KMS-11 (cell line): ENCODE measurements at regions not wholly inside any gene's neighbourhood (a gene's known extent, or its start where the extent isn't known, plus 50 kb on each side); places are given as distances from the start of the nearest gene placed in this dataset.

Source experiments
- H2AFZ ChIP-seq: fragments of 200-600 bp; sonication (generic); 2 replicates; pipeline ENCODE4 v1.6.1; 2016; ENCODE audit warnings: antibody characterized with exemption, mixed run types, low read depth
- H3K27ac ChIP-seq: fragments of 200-600 bp; sonication (generic); 2 replicates; pipeline ENCODE4 v1.6.1; 2016; ENCODE audit warnings: mild to moderate bottlenecking, mixed run types
- H3K27me3 ChIP-seq: fragments of 200-600 bp; sonication (generic); 2 replicates; pipeline ENCODE4 v1.6.1; 2017; ENCODE audit warnings: mild to moderate bottlenecking, low read depth, mixed run types, moderate library complexity; ENCODE audit not compliant: insufficient read depth
- H3K36me3 ChIP-seq: fragments of 200-600 bp; sonication (generic); 2 replicates; pipeline ENCODE4 v1.6.1; 2017; ENCODE audit warnings: mild to moderate bottlenecking, mixed run types; ENCODE audit not compliant: insufficient read depth
- H3K4me1 ChIP-seq: fragments of 200-600 bp; sonication (generic); 2 replicates; pipeline ENCODE4 v1.6.1; 2016; ENCODE audit warnings: mild to moderate bottlenecking, low read depth, mixed run types; ENCODE audit not compliant: poor library complexity, severe bottlenecking
- H3K4me2 ChIP-seq: fragments of 200-600 bp; sonication (generic); 2 replicates; pipeline ENCODE4 v1.7.0; 2016; ENCODE audit warnings: mild to moderate bottlenecking, mixed run types
- H3K4me3 ChIP-seq: fragments of 200-600 bp; sonication (generic); IDR thresholded peaks from 2 replicates; pipeline ENCODE4 v1.6.1; 2017; ENCODE audit warnings: low read depth, low read length, mixed read lengths; ENCODE audit not compliant: insufficient read depth
- H3K79me2 ChIP-seq: fragments of 200-600 bp; sonication (generic); 2 replicates; pipeline ENCODE4 v1.6.1; 2016; ENCODE audit warnings: low read depth, mixed run types; ENCODE audit not compliant: insufficient read depth
- H3K9ac ChIP-seq: fragments of 200-600 bp; sonication (generic); 2 replicates; pipeline ENCODE4 v1.6.1; 2016; ENCODE audit warnings: mild to moderate bottlenecking, mixed run types
- H4K20me1 ChIP-seq: fragments of 200-600 bp; sonication (generic); 2 replicates; pipeline ENCODE4 v1.6.1; 2016; ENCODE audit warnings: mild to moderate bottlenecking, mixed run types; ENCODE audit not compliant: insufficient read depth
- TF ChIP-seq, protein P1 (sequence below): fragments of 200-600 bp; sonication (generic); conservative IDR thresholded peaks from 2 replicates; pipeline ENCODE4 v1.6.1; 2017; ENCODE audit warnings: low read depth, mild to moderate bottlenecking, antibody characterized with exemption, low read length, moderate library complexity, mixed read lengths

DNA sequence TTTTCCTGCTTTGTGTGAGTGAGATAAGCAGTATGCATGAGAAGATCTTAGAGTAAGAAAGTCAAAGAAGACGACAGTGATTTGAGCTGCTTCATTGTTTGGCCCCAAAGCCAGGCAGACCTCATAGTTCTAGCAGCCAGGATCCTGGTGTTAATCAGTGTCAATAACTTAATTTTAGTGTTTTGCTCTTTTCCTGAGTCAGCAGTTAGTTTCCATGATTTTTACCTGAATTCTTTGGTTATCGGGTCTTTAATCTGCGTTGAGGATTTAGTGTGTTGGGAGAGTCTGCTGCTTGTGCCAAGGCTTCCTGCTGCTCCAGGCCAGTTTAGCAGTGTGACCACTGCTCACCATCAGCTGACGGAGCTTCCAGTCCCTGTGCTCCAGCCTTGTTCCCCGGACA lies 241.6 kb upstream of the SOX5 start:
- no peaks in the 10 kb centered on the region for H3K79me2 ChIP-seq
- no peak overlapping the region for H3K4me2 ChIP-seq
- TF ChIP-seq, protein P1, sequence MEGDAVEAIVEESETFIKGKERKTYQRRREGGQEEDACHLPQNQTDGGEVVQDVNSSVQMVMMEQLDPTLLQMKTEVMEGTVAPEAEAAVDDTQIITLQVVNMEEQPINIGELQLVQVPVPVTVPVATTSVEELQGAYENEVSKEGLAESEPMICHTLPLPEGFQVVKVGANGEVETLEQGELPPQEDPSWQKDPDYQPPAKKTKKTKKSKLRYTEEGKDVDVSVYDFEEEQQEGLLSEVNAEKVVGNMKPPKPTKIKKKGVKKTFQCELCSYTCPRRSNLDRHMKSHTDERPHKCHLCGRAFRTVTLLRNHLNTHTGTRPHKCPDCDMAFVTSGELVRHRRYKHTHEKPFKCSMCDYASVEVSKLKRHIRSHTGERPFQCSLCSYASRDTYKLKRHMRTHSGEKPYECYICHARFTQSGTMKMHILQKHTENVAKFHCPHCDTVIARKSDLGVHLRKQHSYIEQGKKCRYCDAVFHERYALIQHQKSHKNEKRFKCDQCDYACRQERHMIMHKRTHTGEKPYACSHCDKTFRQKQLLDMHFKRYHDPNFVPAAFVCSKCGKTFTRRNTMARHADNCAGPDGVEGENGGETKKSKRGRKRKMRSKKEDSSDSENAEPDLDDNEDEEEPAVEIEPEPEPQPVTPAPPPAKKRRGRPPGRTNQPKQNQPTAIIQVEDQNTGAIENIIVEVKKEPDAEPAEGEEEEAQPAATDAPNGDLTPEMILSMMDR: no peak
- no peaks in the 10 kb centered on the region for H3K36me3 ChIP-seq
- no peaks in the 10 kb centered on the region for H3K27me3 ChIP-seq
- H4K20me1 ChIP-seq: no peaks in the 10 kb centered on the region
- H2AFZ ChIP-seq: no peak overlapping the region
- H3K4me3 ChIP-seq: no peak overlapping the region
- H3K27ac ChIP-seq: no peak overlapping the region
- H3K4me1 ChIP-seq: no peaks in the 10 kb centered on the region
- H3K9ac ChIP-seq: no peak overlapping the region

DNA sequence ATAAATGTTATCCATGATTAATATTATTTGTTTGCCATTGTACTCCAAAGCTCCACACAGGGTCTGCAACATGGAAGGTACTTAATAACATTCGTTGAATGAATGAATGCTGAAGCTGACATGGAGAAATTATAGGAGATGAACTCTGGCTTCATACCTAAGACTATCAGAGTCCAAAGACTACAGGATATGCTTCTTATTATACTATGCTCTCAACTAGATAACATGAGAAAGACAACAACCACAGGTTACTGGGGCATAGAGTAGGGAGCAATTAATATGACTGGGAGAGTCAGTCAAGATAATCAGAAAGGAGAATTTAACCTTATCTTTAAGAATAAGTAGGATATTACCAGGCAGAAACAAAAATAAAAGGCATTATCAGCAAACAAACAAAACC lies 236.3 kb upstream of the SOX5 start:
- Histone ChIP-seq H4K20me1 (no peaks in the 10 kb centered on the region), H3K36me3 (no peaks in the 10 kb centered on the region), H2AFZ (no peak overlapping the region), H3K9ac (no peak overlapping the region), H3K27ac (no peak overlapping the region), H3K4me3 (no peak overlapping the region), H3K4me2 (no peak overlapping the region), H3K27me3 (no peaks in the 10 kb centered on the region), H3K79me2 (no peaks in the 10 kb centered on the region), H3K4me1 (no peaks in the 10 kb centered on the region)
- TF ChIP-seq, protein P1: no peak

DNA sequence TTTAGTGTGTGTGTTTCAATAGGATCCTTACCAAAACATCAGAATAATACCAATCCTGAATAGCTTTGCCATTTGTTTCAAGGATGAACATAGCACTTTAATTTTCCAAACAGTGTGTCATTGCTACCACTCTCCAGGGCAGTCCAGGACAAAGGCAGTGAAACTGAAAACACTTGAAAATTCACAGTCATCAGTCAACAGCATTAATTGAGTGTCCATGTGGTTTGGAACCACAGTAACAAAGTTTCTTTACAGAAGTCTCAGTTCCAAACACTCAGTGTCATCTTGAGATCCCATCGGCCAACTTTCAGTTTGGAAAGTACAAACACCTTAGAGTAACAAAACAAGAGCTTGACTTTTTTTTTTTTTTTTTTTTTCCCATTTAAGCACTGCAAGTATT lies 228.4 kb upstream of the SOX5 start:
- Histone ChIP-seq H3K36me3 (no peaks in the 10 kb centered on the region), H3K4me2 (peak overlapping the region; percentile 54), H3K27me3 (no peaks in the 10 kb centered on the region), H3K79me2 (no peaks in the 10 kb centered on the region), H3K4me1 (peaks cover 57% of the 10 kb centered on the region), H2AFZ (no peak overlapping the region), H4K20me1 (no peaks in the 10 kb centered on the region), H3K4me3 (no peak overlapping the region), H3K9ac (peak overlapping the region; percentile 26; the same call in 1 of the 2 replicates), H3K27ac (peak overlapping the region; percentile 82)
- TF ChIP-seq, protein P1: no peak

DNA sequence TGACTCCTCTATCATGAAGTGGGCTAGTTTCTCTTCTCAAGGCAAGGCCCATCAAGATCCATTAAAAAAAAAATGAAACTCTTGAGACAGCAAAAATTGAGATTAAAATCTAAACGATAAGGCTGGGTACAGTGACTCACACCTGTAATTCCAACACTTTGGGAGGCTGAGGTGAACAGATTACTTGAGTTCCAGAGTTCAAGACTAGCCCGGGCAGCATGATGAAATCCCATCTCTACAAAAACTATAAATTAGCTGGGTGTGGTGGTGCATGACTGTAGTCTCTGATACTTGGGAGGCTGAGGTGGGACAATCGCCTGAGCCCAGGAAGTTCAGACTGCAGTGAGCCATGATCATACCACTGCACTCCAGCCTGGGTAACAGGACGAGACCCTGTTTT lies 226.5 kb upstream of the SOX5 start:
- no peak overlapping the region for H3K4me3 ChIP-seq
- no peak overlapping the region for H3K9ac ChIP-seq
- H3K27me3 ChIP-seq: no peaks in the 10 kb centered on the region
- H4K20me1 ChIP-seq: no peaks in the 10 kb centered on the region
- peaks cover 57% of the 10 kb centered on the region for H3K4me1 ChIP-seq
- TF ChIP-seq, protein P1: no peak
- H3K36me3 ChIP-seq: no peaks in the 10 kb centered on the region
- no peak overlapping the region for H3K4me2 ChIP-seq
- H3K79me2 ChIP-seq: no peaks in the 10 kb centered on the region
- H3K27ac ChIP-seq: no peak overlapping the region
- H2AFZ ChIP-seq: no peak overlapping the region
